HG03064 (cell line): ENCODE measurements at regions not wholly inside any gene's neighbourhood (a gene's known extent, or its start where the extent isn't known, plus 50 kb on each side); places are given as distances from the start of the nearest gene placed in this dataset.

Experiments
- ATAC-seq: cut with Tn5 transposase; IDR thresholded peaks from one replicate; pipeline ENCODE4 v1.9.1; 2021; ENCODE audit warnings: low read depth; ENCODE audit not compliant: unreplicated experiment

GRCh38 chr17:65278820-65279184, 141.6 kb downstream of the RGS9 start:
- ATAC-seq = no peak

- no peak for ATAC-seq
Measured at GRCh38 chr17:65278050-65278819, 141.1 kb downstream of the RGS9 start.

- ATAC-seq = no peak
Measured at GRCh38 chr17:65277576-65277975, 140.4 kb downstream of the RGS9 start.
